ENCODE measurements at regions not wholly inside any gene's neighbourhood (a gene's known extent, or its start where the extent isn't known, plus 50 kb on each side); places are given as distances from the start of the nearest gene placed in this dataset.

- Mint-ChIP-seq H3K9me3 (peaks cover 4% of the 10 kb centered on the region), H3K4me1 (peaks cover 20% of the 10 kb centered on the region), H3K27me3 (no peaks in the 10 kb centered on the region), H3K4me3 (no peak overlapping the region), H3K27ac (no peak overlapping the region), H3K36me3 (ENCODE audit: low read depth) (no peaks in the 10 kb centered on the region)
- intact Hi-C loops (cut with micrococcal nuclease): no loop called here
- DNase-seq: no peak
Measured at GRCh38 chr20:53878262-53879047, 191.9 kb downstream of the BCAS1 start.

- Mint-ChIP-seq H3K27me3 (no peaks in the 10 kb centered on the region), H3K36me3 (ENCODE audit: low read depth) (no peaks in the 10 kb centered on the region), H3K4me3 (no peak overlapping the region), H3K9me3 (no peaks in the 10 kb centered on the region), H3K27ac (no peak overlapping the region), H3K4me1 (peaks cover 31% of the 10 kb centered on the region)
- intact Hi-C loops (cut with micrococcal nuclease): no loop called here
- no peak for DNase-seq
Measured at GRCh38 chr20:53876956-53877355, 193.4 kb downstream of the BCAS1 start.

GRCh38 chr20:53876470-53876869 is 193.9 kb downstream of the BCAS1 start:
- Mint-ChIP-seq H3K9me3 (no peaks in the 10 kb centered on the region), H3K27ac (no peak overlapping the region), H3K27me3 (no peaks in the 10 kb centered on the region), H3K36me3 (ENCODE audit: low read depth) (no peaks in the 10 kb centered on the region), H3K4me1 (peaks cover 34% of the 10 kb centered on the region), H3K4me3 (no peak overlapping the region)
- no peak for DNase-seq
- intact Hi-C loops (cut with micrococcal nuclease): no loop called here

- Mint-ChIP-seq H3K9me3 (no peaks in the 10 kb centered on the region), H3K36me3 (ENCODE audit: low read depth) (no peaks in the 10 kb centered on the region), H3K27me3 (no peaks in the 10 kb centered on the region), H3K27ac (no peak overlapping the region), H3K4me1 (peaks cover 36% of the 10 kb centered on the region), H3K4me3 (no peak overlapping the region)
- DNase-seq: no peak
- intact Hi-C loops (cut with micrococcal nuclease): no loop called here
Measured at GRCh38 chr20:53875452-53875851, 194.9 kb downstream of the BCAS1 start.

- Mint-ChIP-seq H3K36me3 (ENCODE audit: low read depth) (no peaks in the 10 kb centered on the region), H3K27me3 (no peaks in the 10 kb centered on the region), H3K27ac (no peak overlapping the region), H3K9me3 (no peaks in the 10 kb centered on the region), H3K4me3 (no peak overlapping the region), H3K4me1 (peaks cover 36% of the 10 kb centered on the region)
- no peak for DNase-seq
- intact Hi-C loops (cut with micrococcal nuclease): loop anchor here (5.0 kb wide), 1 partner anchor 42 kb away; no protein-coding TSS in a partner anchor
Measured at GRCh38 chr20:53874706-53875105, 195.7 kb downstream of the BCAS1 start.

- Mint-ChIP-seq H3K9me3 (no peaks in the 10 kb centered on the region), H3K4me3 (no peak overlapping the region), H3K36me3 (ENCODE audit: low read depth) (no peaks in the 10 kb centered on the region), H3K27ac (no peak overlapping the region), H3K4me1 (peaks cover 37% of the 10 kb centered on the region), H3K27me3 (no peaks in the 10 kb centered on the region)
- intact Hi-C loops (cut with micrococcal nuclease): loop anchor here (5.0 kb wide), 1 partner anchor 42 kb away; no protein-coding TSS in a partner anchor
- no peak for DNase-seq
Measured at GRCh38 chr20:53874104-53874503, 196.3 kb downstream of the BCAS1 start.

- Mint-ChIP-seq H3K4me1 (peaks cover 33% of the 10 kb centered on the region), H3K9me3 (no peaks in the 10 kb centered on the region), H3K36me3 (ENCODE audit: low read depth) (no peaks in the 10 kb centered on the region), H3K27me3 (no peaks in the 10 kb centered on the region), H3K27ac (peak overlapping the region; percentile 97), H3K4me3 (peak overlapping the region; percentile 82)
- intact Hi-C loops (cut with micrococcal nuclease): loop anchor here (5.0 kb wide), 1 partner anchor 41 kb away; no protein-coding TSS in a partner anchor
- peak; percentile 64 for DNase-seq
Measured at GRCh38 chr20:53873230-53873604, 197.2 kb downstream of the BCAS1 start.

- intact Hi-C loops (cut with micrococcal nuclease): loop anchor here (5.0 kb wide), 1 partner anchor 40 kb away; no protein-coding TSS in a partner anchor
- Mint-ChIP-seq H3K27ac (peak overlapping the region; percentile 97), H3K27me3 (no peaks in the 10 kb centered on the region), H3K4me1 (peaks cover 36% of the 10 kb centered on the region), H3K36me3 (ENCODE audit: low read depth) (no peaks in the 10 kb centered on the region), H3K9me3 (no peaks in the 10 kb centered on the region), H3K4me3 (peak overlapping the region; percentile 82)
- DNase-seq: peak; percentile 84
Measured at GRCh38 chr20:53872561-53873229, 197.7 kb downstream of the BCAS1 start.

- H3K9me3 Mint-ChIP-seq: no peaks in the 10 kb centered on the region
- H3K4me3 Mint-ChIP-seq: peak overlapping the region; percentile 82
- peak overlapping the region; percentile 97 for H3K27ac Mint-ChIP-seq
- peak; percentile 64 for DNase-seq
- H3K4me1 Mint-ChIP-seq: peaks cover 42% of the 10 kb centered on the region
- H3K36me3 Mint-ChIP-seq (ENCODE audit: low read depth): no peaks in the 10 kb centered on the region
- intact Hi-C loops (cut with micrococcal nuclease): loop anchor here (5.0 kb wide), 1 partner anchor 40 kb away; no protein-coding TSS in a partner anchor
- H3K27me3 Mint-ChIP-seq: no peaks in the 10 kb centered on the region
Measured at GRCh38 chr20:53872081-53872541, 198.3 kb downstream of the BCAS1 start.

GRCh38 chr20:53871541-53871940 is 198.9 kb downstream of the BCAS1 start:
- DNase-seq: no peak
- Mint-ChIP-seq H3K27ac (peak overlapping the region; percentile 97), H3K36me3 (ENCODE audit: low read depth) (no peaks in the 10 kb centered on the region), H3K4me3 (peak overlapping the region; percentile 82), H3K4me1 (peaks cover 47% of the 10 kb centered on the region), H3K27me3 (no peaks in the 10 kb centered on the region), H3K9me3 (no peaks in the 10 kb centered on the region)
- intact Hi-C loops (cut with micrococcal nuclease): loop anchor here (5.0 kb wide), 1 partner anchor 39 kb away; no protein-coding TSS in a partner anchor

- no peaks in the 10 kb centered on the region for H3K36me3 Mint-ChIP-seq (ENCODE audit: low read depth)
- DNase-seq: peak; percentile 66
- H3K4me3 Mint-ChIP-seq: no peak overlapping the region
- no peaks in the 10 kb centered on the region for H3K9me3 Mint-ChIP-seq
- H3K27me3 Mint-ChIP-seq: no peaks in the 10 kb centered on the region
- H3K4me1 Mint-ChIP-seq: peaks cover 55% of the 10 kb centered on the region
- H3K27ac Mint-ChIP-seq: peak overlapping the region; percentile 62
- intact Hi-C loops (cut with micrococcal nuclease): loop anchor here (5.0 kb wide), 1 partner anchor 38 kb away; no protein-coding TSS in a partner anchor
Measured at GRCh38 chr20:53870426-53871315, 199.7 kb downstream of the BCAS1 start.

- H3K36me3 Mint-ChIP-seq (ENCODE audit: low read depth): no peaks in the 10 kb centered on the region
- peak; percentile 92 for DNase-seq
- peaks cover 63% of the 10 kb centered on the region for H3K4me1 Mint-ChIP-seq
- H3K27me3 Mint-ChIP-seq: no peaks in the 10 kb centered on the region
- intact Hi-C loops (cut with micrococcal nuclease): loop anchor here (1.0 to 5.0 kb wide), 11 partner anchors 16 to 290 kb away; no protein-coding TSS in a partner anchor
- no peaks in the 10 kb centered on the region for H3K9me3 Mint-ChIP-seq
- H3K27ac Mint-ChIP-seq: peak overlapping the region; percentile 92
- H3K4me3 Mint-ChIP-seq: peak overlapping the region; percentile 57
Measured at GRCh38 chr20:53869466-53870258, 200.7 kb downstream of the BCAS1 start.

All from activated CD4-positive, alpha-beta T cell treated with anti-CD3 and anti-CD28 coated beads, Interleukin-2, amount 10 ng/mL, durations not matched to agents 24 days and 14 days (primary cell).